K562 (cell line): ENCODE measurements at regions not wholly inside any gene's neighbourhood (a gene's known extent, or its start where the extent isn't known, plus 50 kb on each side); places are given as distances from the start of the nearest gene placed in this dataset.

ENCODE experiments used
- ATAC-seq: fragments of 200-7000 bp; cut with Tn5 transposase; 3 replicates; pipeline ENCODE4 v1.9.1; 2020; ENCODE audit warnings: moderate library complexity
- BruUV-seq: library from RNA; stranded (reverse); fragments of 400-500 nt; replicated peaks from 2 replicates; lab custom pipeline; 2021; lab: Mats Ljungman, UMichigan
- CTCF ChIA-PET: fragments of 300-600 bp; formaldehyde crosslinking; extraction: SDS; loops from one replicate; lab custom pipeline; 2021; ENCODE audit warnings: low intra/inter-chr PET ratio; lab: Yijun Ruan, JAX
- POLR2A ChIA-PET: fragments of 300-600, 350-650 bp; sonication (Branson Sonifier 250); formaldehyde crosslinking; extraction: SDS; loops from one replicate; lab custom pipeline; 2021; ENCODE audit warnings: antibody characterized with exemption, inconsistent platforms; lab: Yijun Ruan, JAX
- DNase-seq, 4 experiments: peaks; one replicate each; pipeline versions ENCODE4 v3.0.0 to v3.0.0-alpha.2; 2011 to 2018; ENCODE audit warnings: low spot score in 3 of 4, mixed read lengths in 3 of 4; ENCODE audit errors: extremely low read depth in 1 of 4
- FAIRE-seq: peaks from 2 replicates; lab custom pipeline; 2011; peaks lifted over from hg19 to GRCh38; lab: Jason Lieb, UNC
- H2AFZ ChIP-seq: 2 replicates; pipeline ENCODE4 v1.6.0; 2011; ENCODE audit warnings: low read depth, low read length, control low read depth, inconsistent platforms
- H3K27ac ChIP-seq: fragments of 200-600 bp; 3 replicates; pipeline ENCODE4 v1.8.0; 2011; ENCODE audit warnings: low read depth, mild to moderate bottlenecking, control low read depth, inconsistent platforms, low read length, moderate library complexity, mixed read lengths; ENCODE audit errors: extremely low read depth
- H3K27me3 ChIP-seq, 2 experiments: fragments of 300-600 bp in 1 of 2; 2 replicates in 1 of 2; 3 replicates in 1 of 2; pipeline versions ENCODE4 v1.6.0 to v1.8.0; 2011; ENCODE audit warnings: inconsistent platforms in 2 of 2, low read length in 2 of 2, mild to moderate bottlenecking in 1 of 2, mixed read lengths in 1 of 2, moderate library complexity in 1 of 2; ENCODE audit not compliant: control insufficient read depth in 2 of 2, insufficient read depth in 2 of 2
- H3K36me3 ChIP-seq: fragments of 300-600 bp; 3 replicates; pipeline ENCODE4 v1.8.0; 2011; ENCODE audit warnings: mild to moderate bottlenecking, low read length, inconsistent platforms; ENCODE audit not compliant: control insufficient read depth, insufficient read depth
- H3K4me1 ChIP-seq, 2 experiments: fragments of 200-600 bp in 1 of 2; replicated peaks in 1 of 2; 2 replicates in 1 of 2; 3 replicates in 1 of 2; pipeline versions ENCODE4 v1.5.1 to v1.8.0; 2011; ENCODE audit warnings: inconsistent platforms in 2 of 2, low read length in 2 of 2, mild to moderate bottlenecking in 1 of 2, mixed read lengths in 1 of 2, moderate library complexity in 1 of 2; ENCODE audit not compliant: control insufficient read depth in 2 of 2, insufficient read depth in 2 of 2
- H3K4me2 ChIP-seq: 2 replicates; pipeline ENCODE4 v1.6.1; 2011; ENCODE audit warnings: low read length, control low read depth, inconsistent platforms, mixed read lengths; ENCODE audit not compliant: insufficient read depth
- H3K4me3 ChIP-seq: fragments of 200-600 bp; sonication (generic), shearing (Covaris generic); 2 replicates; pipeline ENCODE4 v1.5.1; 2016; ENCODE audit warnings: control low read depth, inconsistent platforms
- H3K79me2 ChIP-seq: fragments of 200-600 bp; 3 replicates; pipeline ENCODE4 v1.8.0; 2011; ENCODE audit warnings: low read length, inconsistent platforms; ENCODE audit not compliant: control insufficient read depth, insufficient read depth
- H3K9ac ChIP-seq, 2 experiments: 2 replicates each; pipeline versions ENCODE4 v1.6.0 to v1.6.1; 2011; ENCODE audit warnings: low read depth in 2 of 2, low read length in 2 of 2, control low read depth in 1 of 2, inconsistent platforms in 1 of 2, mild to moderate bottlenecking in 1 of 2, mixed read lengths in 1 of 2; ENCODE audit not compliant: insufficient read depth in 1 of 2
- H3K9me1 ChIP-seq: one replicate; pipeline ENCODE4 v1.6.0; 2011; ENCODE audit warnings: inconsistent platforms, mild to moderate bottlenecking, low read length, moderate library complexity; ENCODE audit not compliant: control insufficient read depth, insufficient read depth
- H3K9me3 ChIP-seq: replicated peaks from 2 replicates; pipeline ENCODE4 v1.5.1; 2011; ENCODE audit warnings: low read depth, low read length, inconsistent platforms; ENCODE audit not compliant: control insufficient read depth, insufficient read depth
- H4K20me1 ChIP-seq: replicated peaks from 2 replicates; pipeline ENCODE4 v1.6.1; 2011; ENCODE audit warnings: low read length, inconsistent platforms, mixed read lengths; ENCODE audit not compliant: control insufficient read depth, insufficient read depth
- ASH1L ChIP-seq: fragments of 450-650 bp; IDR thresholded peaks from 2 replicates; pipeline ENCODE4 v1.6.1; 2018; ENCODE audit warnings: borderline replicate concordance, mild to moderate bottlenecking, low read depth; ENCODE audit not compliant: partially characterized antibody
- BRD4 ChIP-seq: fragments of 200-600 bp; sonication (generic); IDR thresholded peaks from 2 replicates; pipeline ENCODE4 v1.6.1; 2017; ENCODE audit warnings: inconsistent platforms
- CHAMP1 ChIP-seq: fragments of 450-650 bp; IDR thresholded peaks from 2 replicates; pipeline ENCODE4 v1.6.1; 2016; ENCODE audit warnings: mild to moderate bottlenecking
- MAFG ChIP-seq: fragments of 450-650 bp; conservative IDR thresholded peaks from 2 replicates; pipeline ENCODE4 v1.6.1; 2016; ENCODE audit warnings: missing genetic modification characterization, missing compliant biosample characterization
- RCOR1 ChIP-seq, 2 experiments: IDR thresholded peaks; 2 replicates each; pipeline ENCODE4 v1.6.1; 2012; ENCODE audit warnings: low read depth in 2 of 2, low read length in 2 of 2, borderline replicate concordance in 1 of 2, improper control_type of control experiment in 1 of 2
- ZNF224 ChIP-seq: sonication (generic); formaldehyde crosslinking; IDR thresholded peaks from 2 replicates; pipeline ENCODE4 v1.8.0; 2022; ENCODE audit warnings: mild to moderate bottlenecking, missing genetic modification reagents
- ZNF316 ChIP-seq: fragments of 450-650 bp; IDR thresholded peaks from 2 replicates; pipeline ENCODE4 v1.6.1; 2016
- ZNF780A ChIP-seq: fragments of 250-450 bp; sonication (Bioruptor Pico); IDR thresholded peaks from 2 replicates; pipeline ENCODE4 v1.5.0; 2021; ENCODE audit warnings: mild to moderate bottlenecking
- WGBS: fragments of 100-300 bp; shearing (Covaris generic); methylation state at CpG from one replicate; pipeline ENCODE4 v1.1.6; 2016; ENCODE audit warnings: low coverage, mixed read lengths; ENCODE audit not compliant: insufficient coverage; ENCODE audit errors: missing lambda C conversion rate; 5-methylcytosine and 5-hydroxymethylcytosine counted together
- in situ Hi-C: fragments of 300-500 bp; cut with MboI; formaldehyde crosslinking; loops from 4 replicates; pipeline ENCODE4 v1.15.0; 2018; ENCODE audit warnings: inconsistent platforms, mixed read lengths
- intact Hi-C: fragments of 100-400 bp; cut with micrococcal nuclease; formaldehyde crosslinking; loops from 2 replicates; pipeline ENCODE4 v1.14.2; 2022
- TF ChIP-seq, protein P1 (sequence below): fragments of 250-450 bp; sonication (Bioruptor Pico); IDR thresholded peaks from 2 replicates; pipeline ENCODE4 v1.8.0; 2021; ENCODE audit warnings: mild to moderate bottlenecking, moderate library complexity
- TF ChIP-seq, protein P2 (sequence below): sonication (generic); formaldehyde crosslinking; IDR thresholded peaks from 2 replicates; pipeline ENCODE4 v1.8.1; 2023; ENCODE audit warnings: mild to moderate bottlenecking, missing genetic modification reagents

- Histone ChIP-seq H3K27me3 (no peaks in the 10 kb centered on the region), H3K4me1 (no peaks in the 10 kb centered on the region), H3K4me2 (no peak overlapping the region), H3K36me3 (no peaks in the 10 kb centered on the region), H3K9me3 (no peaks in the 10 kb centered on the region), H2AFZ (no peak overlapping the region), H3K27ac (no peak overlapping the region), H3K4me3 (no peak overlapping the region), H3K9me1 (no peaks in the 10 kb centered on the region), H3K79me2 (no peaks in the 10 kb centered on the region), H3K9ac (no peak overlapping the region), H4K20me1 (no peaks in the 10 kb centered on the region)
- ChIA-PET POLR2A (no interaction called here), CTCF (no interaction called here)
- no peak for FAIRE-seq
- DNase-seq = no peak
- in situ Hi-C loops = no loop called here
- TF ChIP-seq BRD4 = no peak
- no peak for TF ChIP-seq RCOR1 (IDR thresholded peaks at IDR 0.05; ENCODE audit: borderline replicate concordance in 1 of 2, low read depth in 2 of 2, low read length in 2 of 2)
- no peak for TF ChIP-seq ZNF224 (CRISPR knock-in tag)
- TF ChIP-seq, protein P1, sequence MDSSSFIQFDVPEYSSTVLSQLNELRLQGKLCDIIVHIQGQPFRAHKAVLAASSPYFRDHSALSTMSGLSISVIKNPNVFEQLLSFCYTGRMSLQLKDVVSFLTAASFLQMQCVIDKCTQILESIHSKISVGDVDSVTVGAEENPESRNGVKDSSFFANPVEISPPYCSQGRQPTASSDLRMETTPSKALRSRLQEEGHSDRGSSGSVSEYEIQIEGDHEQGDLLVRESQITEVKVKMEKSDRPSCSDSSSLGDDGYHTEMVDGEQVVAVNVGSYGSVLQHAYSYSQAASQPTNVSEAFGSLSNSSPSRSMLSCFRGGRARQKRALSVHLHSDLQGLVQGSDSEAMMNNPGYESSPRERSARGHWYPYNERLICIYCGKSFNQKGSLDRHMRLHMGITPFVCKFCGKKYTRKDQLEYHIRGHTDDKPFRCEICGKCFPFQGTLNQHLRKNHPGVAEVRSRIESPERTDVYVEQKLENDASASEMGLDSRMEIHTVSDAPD (CRISPR knock-in tag) = no peak
- 3% methylated on average over 8 of the region's 8 CpGs for WGBS
- no peak for ATAC-seq
- intact Hi-C loops = no loop called here
- no TSS peak for BruUV-seq
Measured at GRCh38 chr16:7101054-7101453, 231.6 kb upstream of the RBFOX1 start.

GRCh38 chr16:7097518-7097917 lies 235.1 kb upstream of the RBFOX1 start:
- ChIA-PET CTCF (no interaction called here), POLR2A (interaction anchor here (0.7 kb wide), 1 partner anchor 18 kb away, joined by 3 read pairs; no protein-coding TSS in a partner anchor)
- Histone ChIP-seq H3K4me2 (no peak overlapping the region), H3K27me3 (no peaks in the 10 kb centered on the region; a peak in 1 of 5 replicates), H3K27ac (no peak overlapping the region), H3K36me3 (no peaks in the 10 kb centered on the region), H2AFZ (no peak overlapping the region), H3K9me3 (no peaks in the 10 kb centered on the region), H3K9ac (no peak overlapping the region), H3K4me1 (no peaks in the 10 kb centered on the region), H3K79me2 (no peaks in the 10 kb centered on the region), H3K9me1 (no peaks in the 10 kb centered on the region), H3K4me3 (no peak overlapping the region), H4K20me1 (no peaks in the 10 kb centered on the region)
- no peak for FAIRE-seq
- ATAC-seq = no peak
- WGBS = 0% methylated on average over 1 of the region's 1 CpG
- intact Hi-C loops (no loop called here), in situ Hi-C loops (no loop called here)
- BruUV-seq = no TSS peak
- no peak for DNase-seq
- TF ChIP-seq ASH1L = no peak
- TF ChIP-seq, protein P2, sequence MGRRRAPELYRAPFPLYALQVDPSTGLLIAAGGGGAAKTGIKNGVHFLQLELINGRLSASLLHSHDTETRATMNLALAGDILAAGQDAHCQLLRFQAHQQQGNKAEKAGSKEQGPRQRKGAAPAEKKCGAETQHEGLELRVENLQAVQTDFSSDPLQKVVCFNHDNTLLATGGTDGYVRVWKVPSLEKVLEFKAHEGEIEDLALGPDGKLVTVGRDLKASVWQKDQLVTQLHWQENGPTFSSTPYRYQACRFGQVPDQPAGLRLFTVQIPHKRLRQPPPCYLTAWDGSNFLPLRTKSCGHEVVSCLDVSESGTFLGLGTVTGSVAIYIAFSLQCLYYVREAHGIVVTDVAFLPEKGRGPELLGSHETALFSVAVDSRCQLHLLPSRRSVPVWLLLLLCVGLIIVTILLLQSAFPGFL (CRISPR knock-in tag) = no peak
- TF ChIP-seq ZNF780A = no peak
- TF ChIP-seq MAFG (tag) = peak; percentile 82
- TF ChIP-seq, protein P1 (CRISPR knock-in tag) = no peak
- peak; percentile 87 for TF ChIP-seq ZNF316
- TF ChIP-seq CHAMP1 = no peak
